GM18520 (cell line): ENCODE measurements at regions not wholly inside any gene's neighbourhood (a gene's known extent, or its start where the extent isn't known, plus 50 kb on each side); places are given as distances from the start of the nearest gene placed in this dataset.
"Not testable (repeated sequence)": the region's sequence is repeated elsewhere in the genome, so short reads cannot be mapped to it uniquely, and the experiment has no call there.

Experiments
- ATAC-seq: cut with Tn5 transposase; IDR thresholded peaks from one replicate; pipeline ENCODE4 v1.9.1; 2021; ENCODE audit not compliant: unreplicated experiment

DNA sequence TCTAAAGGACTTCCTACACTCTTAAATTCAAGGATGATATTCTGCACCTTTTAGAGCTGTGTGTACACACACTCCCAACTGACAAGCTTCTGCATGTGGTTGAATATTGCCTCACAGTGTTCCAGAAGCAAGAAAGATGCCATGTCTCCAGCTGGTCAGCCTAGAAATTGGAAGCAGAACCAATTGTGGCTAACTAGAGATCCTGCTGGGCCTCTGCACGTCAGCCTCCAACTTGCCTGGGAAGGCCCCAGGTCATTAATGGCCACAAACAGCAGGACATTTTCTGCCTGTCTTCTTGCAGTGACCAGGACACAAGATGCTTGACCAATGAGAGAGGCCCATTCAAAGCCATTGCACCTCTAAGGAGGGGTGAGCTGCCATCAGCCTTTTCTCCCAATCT lies 571.9 kb upstream of the BRINP1 start:
- ATAC-seq = no peak

DNA sequence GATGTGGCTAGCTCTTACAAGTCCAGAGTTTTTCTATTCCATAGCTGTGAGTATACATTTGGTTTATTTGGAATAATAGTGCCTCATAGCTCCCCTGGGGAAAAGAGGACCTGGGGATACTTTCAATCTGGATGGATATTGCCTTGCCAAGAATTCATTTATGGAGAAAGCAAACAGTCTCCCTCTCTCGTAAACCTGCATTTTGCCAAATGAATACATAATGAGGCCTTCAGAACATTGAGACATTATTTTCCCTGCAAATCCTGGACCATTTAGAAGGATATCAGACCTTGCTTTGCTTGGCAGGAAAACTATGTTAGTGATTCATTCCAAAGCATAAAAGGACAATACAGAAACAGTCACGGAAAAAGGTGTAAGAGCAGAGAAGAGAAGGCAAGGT lies 569.6 kb upstream of the BRINP1 start:
- ATAC-seq = no peak

DNA sequence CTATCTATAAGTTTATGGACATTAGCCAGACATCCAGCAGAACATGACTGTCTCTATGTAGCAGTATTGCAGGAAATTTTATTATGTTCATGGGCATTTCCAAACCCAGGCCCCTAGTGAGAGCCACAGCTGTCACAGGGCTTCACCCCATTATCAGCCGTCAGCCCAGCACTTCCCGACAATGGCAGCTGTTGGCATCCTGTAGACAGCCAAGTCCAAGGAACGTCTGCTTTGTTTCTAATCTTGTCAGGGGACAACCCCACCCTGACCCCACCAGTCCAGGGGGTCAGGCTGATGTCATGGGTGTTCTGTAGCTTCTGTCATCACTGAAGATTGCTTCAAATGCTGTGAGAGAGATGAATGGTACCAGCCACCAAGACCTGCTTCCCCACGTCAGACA lies 565.3 kb upstream of the BRINP1 start:
- no peak for ATAC-seq

DNA sequence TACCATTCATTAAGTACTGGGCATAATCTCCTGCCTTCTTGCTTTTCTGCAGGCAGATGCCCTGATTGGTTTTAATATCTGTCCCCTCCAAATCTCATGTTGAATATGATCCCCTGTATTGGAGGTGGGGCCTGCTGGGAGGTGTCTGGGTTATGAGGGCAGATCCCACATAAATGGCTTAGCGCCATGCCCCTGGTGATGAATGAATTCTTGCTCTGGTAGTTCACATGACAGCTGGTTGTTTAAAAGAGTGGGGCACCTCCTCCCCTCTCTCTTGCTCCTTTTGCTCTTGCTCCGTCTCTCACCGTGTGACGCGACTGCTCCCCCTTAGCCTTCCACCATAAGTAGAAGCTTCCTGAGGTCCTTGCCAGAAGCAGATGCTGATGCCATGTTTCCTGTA lies 564.0 kb upstream of the BRINP1 start:
- ATAC-seq = no peak

DNA sequence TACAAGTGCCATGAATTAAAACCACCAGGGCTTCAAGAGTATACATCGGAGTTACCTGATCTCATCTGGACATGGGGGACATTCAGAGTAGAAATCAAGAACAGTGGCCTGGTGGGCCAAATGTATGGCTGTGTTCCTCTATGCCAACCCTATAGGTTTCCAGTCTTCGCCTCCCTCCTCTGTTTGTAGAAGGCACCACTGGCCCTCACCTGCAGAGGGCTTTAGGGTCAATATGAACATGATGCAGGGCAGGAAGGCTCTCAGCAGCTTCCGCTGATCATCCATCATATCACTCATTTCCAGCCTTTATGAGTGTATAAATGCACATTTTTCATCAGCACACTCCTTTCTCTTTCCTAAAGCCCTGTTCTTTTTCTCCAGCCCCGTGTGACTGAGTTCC lies 555.5 kb upstream of the BRINP1 start:
- no peak for ATAC-seq

DNA sequence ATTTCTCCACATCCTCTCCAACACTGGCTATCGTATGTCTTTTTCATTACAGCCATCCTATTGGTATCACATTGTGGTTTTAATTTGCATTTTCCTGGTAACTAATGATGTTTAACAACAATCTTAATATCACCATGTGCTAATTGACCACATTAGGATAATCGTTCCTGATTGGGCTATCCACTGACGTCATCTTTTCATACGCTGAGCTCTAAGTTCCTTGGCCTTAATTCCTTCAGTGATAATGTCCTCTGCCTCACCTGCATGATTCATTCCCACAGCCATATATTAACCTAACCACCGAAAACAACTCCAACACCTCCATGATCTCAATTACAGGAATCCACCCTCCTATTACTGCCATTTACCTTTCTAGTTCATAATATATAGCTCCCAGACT lies 547.9 kb upstream of the BRINP1 start:
- no peak for ATAC-seq

DNA sequence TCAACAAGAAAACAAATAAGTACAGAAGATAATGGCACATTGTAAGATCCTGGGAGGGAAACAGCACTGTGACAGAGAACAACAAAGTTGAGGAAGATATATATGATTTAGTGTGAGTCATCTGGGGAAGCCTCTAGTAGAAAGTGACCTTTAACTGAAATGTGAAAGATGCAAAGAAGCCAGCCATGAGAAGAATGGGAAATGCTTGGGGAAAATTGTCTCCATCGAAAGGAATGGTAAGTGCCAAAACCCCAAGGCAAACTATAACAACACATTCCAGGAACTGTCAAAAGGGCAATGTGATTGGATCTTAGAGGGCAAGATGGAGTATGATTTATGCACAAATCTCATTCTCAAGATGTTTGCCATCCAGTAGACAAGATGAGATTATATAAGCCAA lies 537.8 kb upstream of the BRINP1 start:
- ATAC-seq = no peak

DNA sequence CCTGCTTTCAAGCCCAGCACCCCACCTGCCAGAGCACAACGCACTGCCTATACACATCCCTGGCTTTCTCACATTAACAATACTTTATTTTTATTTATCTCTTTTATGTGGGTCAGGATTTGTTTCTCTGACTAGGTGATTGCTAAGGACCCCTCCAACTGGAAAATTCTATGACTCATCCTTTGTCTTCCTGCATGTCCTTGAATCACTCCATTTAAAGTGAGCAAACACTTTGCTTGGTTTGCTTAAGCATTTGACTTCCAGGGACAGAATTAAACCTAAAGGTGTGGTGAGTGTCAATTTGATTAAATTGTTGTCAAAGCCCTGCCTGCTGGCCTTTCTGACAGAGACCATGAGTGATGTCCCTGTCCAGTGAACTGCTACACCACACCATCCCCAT lies 536.5 kb upstream of the BRINP1 start:
- no peak for ATAC-seq

DNA sequence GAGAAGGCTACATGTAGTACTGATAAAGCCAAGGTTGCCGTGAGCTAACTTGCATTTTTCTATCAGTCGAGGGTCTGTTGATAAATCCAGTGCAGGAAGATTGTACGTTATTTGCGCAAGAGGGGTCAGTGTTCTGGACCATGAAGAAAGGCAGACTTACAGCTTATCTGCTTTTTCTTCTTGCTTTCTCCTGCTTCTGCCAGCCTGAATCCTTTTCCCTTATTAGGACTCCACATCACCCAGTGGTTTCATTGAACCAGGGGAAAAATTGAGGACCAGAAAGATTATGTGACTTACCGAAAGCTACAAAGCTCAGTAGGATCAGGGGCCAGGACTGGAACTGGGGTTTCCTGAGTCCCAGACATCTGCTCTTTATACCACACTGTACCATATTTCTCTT lies 534.6 kb upstream of the BRINP1 start:
- no peak for ATAC-seq

DNA sequence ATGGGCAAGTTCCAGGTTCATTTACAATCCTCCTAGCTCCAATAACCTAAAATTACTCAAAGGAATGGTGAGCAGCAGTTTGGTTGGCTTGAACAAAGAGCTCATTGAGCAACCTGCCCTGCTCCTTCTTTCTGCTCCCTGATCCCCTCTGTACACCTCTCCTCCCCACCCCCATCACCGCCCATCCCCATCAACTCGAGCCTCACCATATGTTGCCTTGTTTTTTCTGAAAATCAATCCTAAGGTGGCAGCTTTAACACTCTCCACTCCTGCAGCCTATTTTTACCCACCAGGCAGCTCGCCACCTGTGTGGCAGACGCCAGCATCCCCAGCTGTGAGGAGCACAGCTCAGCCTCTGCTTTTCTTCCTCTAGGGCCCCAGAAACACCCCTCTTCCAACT lies 533.4 kb upstream of the BRINP1 start:
- ATAC-seq = no peak

DNA sequence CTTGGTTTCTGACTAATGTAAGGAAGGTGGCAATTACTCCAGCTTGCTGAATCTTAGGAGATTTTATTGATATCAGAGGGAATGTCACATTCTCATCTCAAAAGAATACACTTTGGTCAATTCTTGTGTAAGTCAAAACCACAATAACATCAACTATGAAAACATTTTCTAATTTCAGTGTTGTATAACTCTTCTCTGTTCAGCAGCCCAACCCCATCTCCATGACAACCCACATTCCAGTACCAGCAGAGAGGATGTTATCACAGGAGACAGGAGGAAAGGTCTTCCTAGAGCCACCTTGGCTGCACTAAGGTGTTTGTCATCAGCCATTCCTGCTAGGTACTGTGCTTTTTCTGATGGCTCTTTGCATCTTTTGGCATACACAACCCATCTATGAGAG lies 529.1 kb upstream of the BRINP1 start:
- no peak for ATAC-seq

DNA sequence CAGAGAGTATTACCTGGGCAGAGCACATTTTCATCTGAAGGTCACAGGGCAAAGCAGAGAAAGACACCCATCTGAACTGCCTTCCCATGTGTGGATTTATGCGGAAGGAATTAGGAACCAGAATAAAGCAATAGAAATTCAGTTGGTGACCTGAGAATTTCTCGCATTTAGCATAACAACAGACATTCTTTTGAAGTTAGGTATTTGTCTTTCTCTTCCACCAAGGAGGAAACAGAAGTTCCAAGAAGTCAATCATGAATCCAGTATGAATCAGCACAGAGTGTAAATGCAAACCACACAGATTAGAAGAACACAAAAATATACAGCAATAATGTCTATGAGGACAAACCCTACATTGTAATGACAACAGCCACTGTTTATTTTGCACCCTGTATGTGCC lies 515.2 kb upstream of the BRINP1 start:
- ATAC-seq = no peak

DNA sequence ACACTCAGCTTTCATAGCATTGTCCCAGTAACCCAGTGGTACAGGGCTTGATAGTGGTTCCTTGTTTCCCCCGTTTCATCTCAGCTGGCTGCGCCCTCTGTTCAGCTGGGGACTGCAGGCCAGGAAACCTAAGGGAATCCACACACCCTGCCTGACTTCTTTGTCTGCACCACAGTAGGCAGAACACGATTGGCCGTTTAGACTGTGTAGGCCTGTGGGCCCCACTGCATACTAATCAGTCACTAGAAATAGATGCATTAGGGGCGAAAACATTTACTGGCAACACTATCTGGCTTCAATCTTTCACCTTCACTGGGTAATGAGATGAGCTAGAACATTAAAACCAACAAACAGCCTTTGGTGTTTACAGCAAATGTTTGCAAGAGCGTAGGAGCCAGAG lies 512.7 kb upstream of the BRINP1 start:
- no peak for ATAC-seq

DNA sequence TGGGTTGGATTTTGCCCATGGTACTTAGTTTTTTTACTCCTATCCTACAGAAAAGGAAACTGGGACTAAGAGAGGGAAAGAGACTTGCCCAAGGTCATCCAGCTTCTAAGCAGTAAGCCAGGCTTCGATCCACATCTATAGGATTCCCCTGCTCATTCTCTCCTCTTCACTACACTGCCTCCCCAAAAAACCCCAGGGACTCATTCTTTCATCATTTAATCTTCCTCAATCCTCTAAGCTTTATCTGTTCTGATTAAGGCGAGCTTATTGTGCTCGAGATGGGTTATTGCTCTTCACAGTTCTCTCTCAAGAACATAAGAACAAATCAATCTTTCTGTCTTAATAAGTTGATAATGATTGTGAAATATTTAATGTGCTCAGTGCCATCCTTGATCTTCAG lies 511.1 kb upstream of the BRINP1 start:
- ATAC-seq = no peak

DNA sequence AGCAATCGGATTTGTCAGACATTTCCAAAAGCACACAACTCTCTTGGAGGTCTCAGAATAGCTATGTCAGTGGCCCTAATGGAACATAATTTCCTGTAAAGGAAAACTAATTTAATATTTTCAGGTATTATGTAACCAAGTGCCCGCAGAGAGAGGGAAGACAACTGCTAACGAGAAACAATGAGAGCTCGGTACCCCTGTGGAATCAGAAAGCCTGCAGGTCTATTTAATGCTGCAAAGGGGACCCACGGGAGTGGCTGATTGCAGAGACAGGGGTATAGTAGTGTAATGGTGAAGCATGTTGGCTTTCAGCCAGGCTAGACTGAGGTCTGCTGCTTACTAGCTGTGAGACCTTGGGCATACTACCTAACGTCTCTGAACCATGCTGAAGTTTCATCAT lies 508.1 kb upstream of the BRINP1 start:
- no peak for ATAC-seq

DNA sequence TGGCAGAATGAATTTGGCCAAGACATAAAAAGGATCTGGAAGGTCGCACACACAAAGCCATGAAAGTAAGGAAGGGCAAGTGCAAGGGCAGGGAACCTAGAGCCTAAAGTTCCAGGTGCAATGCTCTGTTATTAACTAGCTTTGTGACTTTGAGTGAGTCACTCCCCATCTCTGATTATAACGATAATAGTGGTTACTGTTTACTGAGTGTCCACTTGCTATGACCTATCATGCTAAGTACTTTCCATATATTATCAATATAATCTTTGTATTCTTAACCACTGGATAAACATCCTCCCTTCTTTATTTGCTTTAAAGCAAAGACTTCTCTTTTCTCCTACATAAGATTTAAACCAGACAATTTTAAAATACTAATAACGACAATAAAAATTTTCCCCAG lies 504.6 kb upstream of the BRINP1 start:
- no peak for ATAC-seq

DNA sequence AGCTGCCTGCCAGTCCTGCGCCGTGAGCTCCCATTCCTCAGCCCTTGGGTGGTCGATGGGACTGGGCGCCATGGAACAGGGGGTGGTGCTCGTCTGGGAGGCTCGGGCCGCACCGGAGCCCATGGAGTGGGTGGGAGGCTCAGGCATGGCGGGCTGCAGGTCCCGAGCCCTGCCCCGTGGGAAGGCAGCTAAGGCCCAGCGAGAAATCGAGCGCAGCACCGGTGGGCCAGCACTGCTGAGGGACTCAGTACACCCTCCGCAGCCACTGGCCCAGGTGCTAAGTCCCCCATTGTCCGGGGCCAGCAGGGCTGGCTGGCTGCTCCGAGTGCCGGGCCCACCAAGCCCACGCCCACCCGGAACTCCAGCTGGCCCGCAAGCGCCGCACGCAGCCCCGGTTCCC lies 501.0 kb upstream of the BRINP1 start:
- ATAC-seq = not testable (repeated sequence)

DNA sequence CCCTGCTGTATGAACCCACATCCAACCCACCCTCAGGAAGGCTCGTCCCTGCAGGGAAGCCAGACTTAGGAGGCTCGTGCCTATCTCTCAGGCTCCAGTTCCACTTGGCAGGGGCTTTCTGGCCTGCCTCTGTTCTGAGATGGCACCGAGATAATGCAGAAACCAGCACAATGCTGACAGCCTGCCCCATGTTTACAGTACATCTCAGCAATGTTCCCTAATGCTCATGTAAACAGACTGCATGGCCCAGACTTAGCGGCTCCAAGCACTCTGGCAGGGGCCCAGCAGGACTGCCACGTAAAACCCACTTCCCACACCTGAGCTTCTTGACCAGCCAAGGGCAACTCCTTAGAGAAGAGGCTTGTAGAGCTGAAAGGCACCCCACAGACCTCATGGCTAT lies 499.5 kb upstream of the BRINP1 start:
- no peak for ATAC-seq

DNA sequence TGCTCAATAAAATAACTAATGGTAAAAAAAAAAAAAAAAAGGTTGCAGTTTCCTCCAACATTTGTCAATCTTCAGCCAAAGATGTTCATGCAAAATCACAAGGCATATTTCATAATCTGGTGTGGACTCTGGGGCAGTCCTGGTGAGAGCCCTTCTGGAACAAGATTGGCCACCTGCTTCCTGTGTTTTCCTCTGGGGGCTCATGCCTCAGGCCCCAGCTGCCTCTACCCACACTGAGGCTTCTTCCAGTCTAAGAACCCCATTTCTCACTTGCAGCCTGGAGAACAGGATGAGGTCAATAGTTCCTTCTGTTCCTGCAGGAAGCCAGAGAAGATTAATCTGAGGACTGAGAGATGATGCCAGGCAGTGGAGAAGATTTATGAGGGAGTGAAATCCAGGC lies 492.6 kb upstream of the BRINP1 start:
- no peak for ATAC-seq

DNA sequence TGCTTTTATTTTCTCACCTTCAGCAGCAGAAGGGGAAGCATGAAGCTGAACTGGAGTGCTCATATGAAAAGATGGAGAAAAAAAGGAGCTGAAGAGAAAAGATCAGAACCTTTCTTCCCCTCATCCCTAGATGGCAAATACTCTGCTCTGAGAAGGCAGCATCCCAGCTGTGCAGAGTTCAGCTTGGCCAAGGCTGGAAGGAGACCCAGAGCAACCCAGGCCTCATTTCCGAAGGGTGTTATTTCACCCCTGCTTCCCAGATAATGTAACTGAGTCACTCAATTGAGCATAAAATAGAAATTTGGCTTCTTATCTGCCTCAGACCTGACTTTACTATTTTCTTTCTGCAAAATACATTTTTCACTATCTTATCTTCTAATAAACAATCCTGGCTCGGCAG lies 489.9 kb upstream of the BRINP1 start:
- ATAC-seq = no peak

DNA sequence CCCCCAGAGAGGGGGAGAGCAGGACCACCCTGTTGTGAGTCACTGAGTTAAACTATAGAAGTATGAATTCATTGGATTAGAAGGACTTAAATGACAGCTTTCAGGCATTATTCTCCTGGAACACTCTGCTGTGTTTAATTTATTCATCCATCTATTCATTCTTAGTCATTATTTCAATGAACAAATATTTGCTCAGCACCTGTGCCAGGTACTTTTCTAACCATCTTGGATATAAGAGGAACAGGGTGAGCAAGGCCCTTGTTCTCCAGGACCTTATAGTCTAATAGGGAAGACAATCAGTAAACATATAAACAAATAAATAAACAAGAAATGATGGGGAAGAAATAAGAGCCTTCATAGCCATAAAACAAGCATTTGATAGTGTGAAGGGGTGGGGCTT lies 483.9 kb upstream of the BRINP1 start:
- ATAC-seq = no peak

DNA sequence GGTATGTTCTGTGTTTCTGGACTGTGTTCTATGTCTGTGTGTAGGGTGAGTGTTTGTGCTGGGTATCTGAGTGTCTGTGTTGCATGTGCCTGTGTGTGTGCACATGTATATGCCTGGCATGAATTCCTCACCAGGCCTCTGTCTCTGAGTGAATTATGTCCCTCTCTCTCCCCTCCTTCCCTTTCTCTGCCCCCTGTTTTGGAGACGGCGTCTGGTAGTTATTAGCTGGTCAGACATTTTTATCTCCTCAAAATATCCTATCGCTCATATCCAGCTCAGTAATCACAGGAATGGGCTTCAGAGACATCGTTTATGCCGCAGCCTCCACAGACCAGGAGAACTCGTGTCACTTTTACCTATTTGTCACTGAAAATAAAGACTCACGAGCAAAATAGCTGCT lies 483.2 kb upstream of the BRINP1 start:
- no peak for ATAC-seq

DNA sequence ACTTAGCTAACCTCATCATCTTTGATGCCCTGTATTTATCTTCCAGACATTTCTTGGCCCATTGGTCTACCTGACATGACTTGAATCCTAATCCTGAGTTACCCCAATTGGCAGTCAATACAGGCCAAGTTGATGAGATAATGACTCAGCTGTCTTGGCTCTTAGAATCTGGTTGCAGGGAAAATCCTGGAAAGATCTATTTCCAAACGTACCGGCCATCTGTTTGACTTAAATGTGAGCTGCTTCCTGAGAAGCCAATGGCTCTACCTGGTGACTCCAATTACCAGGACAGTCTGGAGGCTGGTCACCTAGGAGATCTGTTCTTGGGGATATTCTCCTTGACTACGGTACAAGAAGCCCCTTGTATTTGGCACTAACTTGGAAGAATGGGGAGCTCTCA lies 475.2 kb upstream of the BRINP1 start:
- ATAC-seq = no peak

DNA sequence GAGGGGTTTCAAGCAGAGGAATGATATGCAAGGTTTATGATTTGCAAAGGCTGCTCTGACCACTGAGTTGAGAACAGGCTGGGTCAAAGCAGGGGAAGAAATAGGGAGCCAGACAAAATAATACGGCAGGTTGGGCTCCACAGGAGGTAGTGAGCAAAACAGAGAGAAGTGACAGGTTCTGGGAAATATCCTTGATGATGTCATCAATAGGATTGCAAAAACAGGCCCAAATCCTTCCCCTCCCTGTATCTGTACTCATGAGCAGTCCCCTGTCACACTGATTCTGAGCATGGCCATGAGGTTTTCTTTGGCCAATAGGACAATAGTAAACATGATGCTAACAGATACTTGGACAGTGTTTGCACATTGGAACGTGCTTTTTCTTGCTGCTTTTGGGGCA lies 471.8 kb upstream of the BRINP1 start:
- ATAC-seq = no peak
